SU-DHL-6 (cell line): ENCODE measurements at regions not wholly inside any gene's neighbourhood (a gene's known extent, or its start where the extent isn't known, plus 50 kb on each side); places are given as distances from the start of the nearest gene placed in this dataset.

Experiments
- CTCF ChIP-seq: fragments of 200-600 bp; sonication (generic); IDR thresholded peaks from one replicate; pipeline ENCODE4 v1.5.1; 2017; ENCODE audit warnings: antibody characterized with exemption, mild to moderate bottlenecking, low read length, moderate library complexity; ENCODE audit not compliant: insufficient read depth, poor library complexity, severe bottlenecking
- EZH2phosphoT487 ChIP-seq: fragments of 200-600 bp; sonication (generic), shearing (Covaris generic); conservative IDR thresholded peaks from 2 replicates; pipeline ENCODE4 v1.6.1; 2018; ENCODE audit warnings: mild to moderate bottlenecking, antibody characterized with exemption, low read length, moderate library complexity, mixed read lengths

DNA sequence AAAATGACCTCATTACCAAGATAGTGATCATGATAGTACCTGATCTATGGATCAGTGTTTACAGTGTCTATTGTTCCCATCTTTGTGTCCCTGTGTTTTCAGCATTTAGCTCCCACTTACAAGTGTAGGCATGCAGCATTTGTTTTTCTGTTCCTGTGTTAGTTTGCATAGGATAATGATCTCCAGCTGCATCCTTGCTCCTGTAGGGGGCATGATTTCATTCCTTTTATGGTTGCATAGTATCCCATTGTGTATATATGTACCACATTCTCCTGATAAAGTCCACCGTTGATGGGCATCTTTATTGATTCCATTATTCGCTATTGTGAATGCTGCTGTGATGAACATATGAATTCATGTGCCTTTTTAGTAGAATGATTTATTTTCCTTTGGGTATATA, 215.4 kb upstream of the NAV3 start:
- TF ChIP-seq CTCF = no peak
- TF ChIP-seq EZH2phosphoT487 = no peak
